Stimulated activated CD4-positive, alpha-beta T cell treated with anti-CD3 and anti-CD28 coated beads, Interleukin-15, amount 100 ng/mL, for 24 hours (primary cell): ENCODE measurements at regions not wholly inside any gene's neighbourhood (a gene's known extent, or its start where the extent isn't known, plus 50 kb on each side); places are given as distances from the start of the nearest gene placed in this dataset.

Experiments used
- DNase-seq: peaks from one replicate; pipeline ENCODE4 v3.0.0-alpha.2; 2020

GRCh38 chr10:117720931-117721835 is 178.6 kb downstream of the EMX2 start:
- DNase-seq, result no peak

GRCh38 chr10:117721873-117722272 is 179.3 kb downstream of the EMX2 start:
- no peak for DNase-seq

GRCh38 chr10:117723343-117723742 is 180.8 kb downstream of the EMX2 start:
- no peak for DNase-seq

GRCh38 chr10:117725993-117726392 is 183.4 kb downstream of the EMX2 start:
- DNase-seq, result no peak

GRCh38 chr10:117726596-117727295 is 184.2 kb downstream of the EMX2 start:
- no peak for DNase-seq

- DNase-seq, result no peak
Observed at GRCh38 chr10:117727421-117727820, 184.9 kb downstream of the EMX2 start.

GRCh38 chr10:117728087-117728486 is 185.5 kb downstream of the EMX2 start:
- DNase-seq, result no peak

- DNase-seq, result no peak
Observed at GRCh38 chr10:117729156-117729555, 186.6 kb downstream of the EMX2 start.

- no peak for DNase-seq
Observed at GRCh38 chr10:117731121-117731791, 188.7 kb downstream of the EMX2 start.

GRCh38 chr10:117734731-117735405 is 192.3 kb downstream of the EMX2 start:
- DNase-seq, result no peak

GRCh38 chr10:117736655-117737054 is 194.1 kb downstream of the EMX2 start:
- DNase-seq, result no peak

- DNase-seq, result no peak
Observed at GRCh38 chr10:117740088-117740487, 197.5 kb downstream of the EMX2 start.

GRCh38 chr10:117740691-117741222 is 198.2 kb downstream of the EMX2 start:
- no peak for DNase-seq

GRCh38 chr10:117741524-117741923 is 199.0 kb downstream of the EMX2 start:
- no peak for DNase-seq

GRCh38 chr10:117743509-117743908 is 201.0 kb downstream of the EMX2 start:
- no peak for DNase-seq

- DNase-seq, result no peak
Observed at GRCh38 chr10:117745301-117745700, 202.8 kb downstream of the EMX2 start.

GRCh38 chr10:117746541-117747448 is 204.2 kb downstream of the EMX2 start:
- DNase-seq, result no peak

- DNase-seq, result no peak
Observed at GRCh38 chr10:117747636-117748035, 205.1 kb downstream of the EMX2 start.

- DNase-seq, result no peak
Observed at GRCh38 chr10:117748058-117748457, 205.5 kb downstream of the EMX2 start.

- no peak for DNase-seq
Observed at GRCh38 chr10:117750616-117751015, 208.1 kb downstream of the EMX2 start.

GRCh38 chr10:117751259-117751658 is 208.7 kb downstream of the EMX2 start:
- DNase-seq, result no peak

GRCh38 chr10:117752103-117752502 is 209.6 kb downstream of the EMX2 start:
- DNase-seq, result no peak
